IgD-negative memory B cell (primary cell): ENCODE measurements at regions not wholly inside any gene's neighbourhood (a gene's known extent, or its start where the extent isn't known, plus 50 kb on each side); places are given as distances from the start of the nearest gene placed in this dataset.

ENCODE experiments used
- H3K27ac Mint-ChIP-seq, 3 donors: one replicate each; pipeline ENCODE4 v1.8.0; 2020 to 2022; ENCODE audit warnings: mild to moderate bottlenecking in 3 of 3, mixed read lengths in 3 of 3, moderate library complexity in 1 of 3
- H3K27me3 Mint-ChIP-seq: one replicate; pipeline ENCODE4 v1.8.0; 2021; ENCODE audit warnings: mixed read lengths
- H3K36me3 Mint-ChIP-seq: one replicate; pipeline ENCODE4 v1.8.0; 2020; ENCODE audit warnings: mild to moderate bottlenecking, mixed read lengths
- H3K4me1 Mint-ChIP-seq, 3 donors: one replicate each; pipeline ENCODE4 v1.8.0; 2020 to 2022; ENCODE audit warnings: mixed read lengths in 3 of 3, mild to moderate bottlenecking in 1 of 3
- H3K4me3 Mint-ChIP-seq, 4 donors: one replicate each; pipeline ENCODE4 v1.8.0; 2020 to 2022; ENCODE audit warnings: mild to moderate bottlenecking in 4 of 4, mixed read lengths in 4 of 4, moderate library complexity in 3 of 4
- H3K9me3 Mint-ChIP-seq, 3 donors: one replicate each; pipeline ENCODE4 v1.8.0; 2020 to 2021; ENCODE audit warnings: mixed read lengths in 3 of 3, mild to moderate bottlenecking in 1 of 3

GRCh38 chr13:26914148-26914547 is 153.6 kb upstream of the GPR12 start:
- Mint-ChIP-seq H3K9me3 (peaks cover 0 to 4% (median 0%) of the 10 kb centered on the region in 3 donors), H3K4me3 (no peak overlapping the region), H3K27me3 (peaks cover 13% of the 10 kb centered on the region), H3K4me1 (peaks cover 0 to 3% (median 0%) of the 10 kb centered on the region in 3 donors), H3K27ac (no peak overlapping the region), H3K36me3 (no peaks in the 10 kb centered on the region)

- Mint-ChIP-seq H3K9me3 (no peaks in the 10 kb centered on the region), H3K4me3 (no peak overlapping the region), H3K36me3 (no peaks in the 10 kb centered on the region), H3K27me3 (peaks cover 13% of the 10 kb centered on the region), H3K4me1 (peaks cover 0 to 3% (median 0%) of the 10 kb centered on the region in 3 donors), H3K27ac (no peak overlapping the region)
Observed at GRCh38 chr13:26910754-26911465, 150.3 kb upstream of the GPR12 start.

GRCh38 chr13:26909477-26909876 is 148.9 kb upstream of the GPR12 start:
- Mint-ChIP-seq H3K9me3 (no peaks in the 10 kb centered on the region), H3K27me3 (peaks cover 16% of the 10 kb centered on the region), H3K27ac (no peak overlapping the region), H3K4me1 (peaks cover 0 to under 1% (median 0%) of the 10 kb centered on the region in 3 donors), H3K4me3 (no peak overlapping the region), H3K36me3 (no peaks in the 10 kb centered on the region)

GRCh38 chr13:26908126-26908525 is 147.5 kb upstream of the GPR12 start:
- Mint-ChIP-seq H3K27me3 (peaks cover 18% of the 10 kb centered on the region), H3K9me3 (peaks cover 0 to 4% (median 0%) of the 10 kb centered on the region in 3 donors), H3K4me1 (no peaks in the 10 kb centered on the region), H3K4me3 (no peak overlapping the region), H3K27ac (no peak overlapping the region), H3K36me3 (peaks cover 2% of the 10 kb centered on the region)

- peaks cover 0 to 2% (median 0%) of the 10 kb centered on the region in 3 donors for H3K4me1 Mint-ChIP-seq
- no peak overlapping the region for H3K4me3 Mint-ChIP-seq
- no peak overlapping the region for H3K27ac Mint-ChIP-seq
Observed at GRCh38 chr13:26899202-26899601, 138.6 kb upstream of the GPR12 start.

GRCh38 chr13:26897706-26898550 is 137.3 kb upstream of the GPR12 start:
- Mint-ChIP-seq H3K27ac (no peak overlapping the region), H3K36me3 (peaks cover 2% of the 10 kb centered on the region), H3K9me3 (no peaks in the 10 kb centered on the region), H3K4me3 (no peak overlapping the region), H3K27me3 (peaks cover 12% of the 10 kb centered on the region), H3K4me1 (peaks cover 0 to 2% (median 0%) of the 10 kb centered on the region in 3 donors)

More at GRCh38 chr13:26899202-26899601, 138.6 kb upstream of the GPR12 start:
- peaks cover 12% of the 10 kb centered on the region for H3K27me3 Mint-ChIP-seq
- peaks cover 4% of the 10 kb centered on the region for H3K36me3 Mint-ChIP-seq
- H3K9me3 Mint-ChIP-seq: peaks cover 0 to 4% (median 0%) of the 10 kb centered on the region in 3 donors

GRCh38 chr13:26896986-26897668 is 136.5 kb upstream of the GPR12 start:
- Mint-ChIP-seq H3K4me1 (no peaks in the 10 kb centered on the region), H3K4me3 (no peak overlapping the region), H3K27ac (no peak overlapping the region), H3K36me3 (peaks cover 2% of the 10 kb centered on the region), H3K9me3 (no peaks in the 10 kb centered on the region), H3K27me3 (peaks cover 12% of the 10 kb centered on the region)

- peaks cover 14% of the 10 kb centered on the region for H3K27me3 Mint-ChIP-seq
- H3K4me1 Mint-ChIP-seq: no peaks in the 10 kb centered on the region
- H3K36me3 Mint-ChIP-seq: peaks cover 2% of the 10 kb centered on the region
- no peaks in the 10 kb centered on the region for H3K9me3 Mint-ChIP-seq
- no peak overlapping the region for H3K4me3 Mint-ChIP-seq
- H3K27ac Mint-ChIP-seq: no peak overlapping the region
Observed at GRCh38 chr13:26895808-26896466, 135.4 kb upstream of the GPR12 start.

- Mint-ChIP-seq H3K27ac (no peak overlapping the region), H3K4me1 (no peaks in the 10 kb centered on the region), H3K36me3 (peaks cover 2% of the 10 kb centered on the region), H3K9me3 (no peaks in the 10 kb centered on the region), H3K4me3 (no peak overlapping the region), H3K27me3 (peaks cover 14% of the 10 kb centered on the region)
Observed at GRCh38 chr13:26895081-26895807, 134.7 kb upstream of the GPR12 start.

- H3K27ac Mint-ChIP-seq: no peak overlapping the region
- H3K4me1 Mint-ChIP-seq: no peaks in the 10 kb centered on the region
- H3K9me3 Mint-ChIP-seq: peaks cover 0 to 5% (median 0%) of the 10 kb centered on the region in 3 donors
- H3K4me3 Mint-ChIP-seq: no peak overlapping the region
- peaks cover 9% of the 10 kb centered on the region for H3K27me3 Mint-ChIP-seq
- peaks cover 3% of the 10 kb centered on the region for H3K36me3 Mint-ChIP-seq
Observed at GRCh38 chr13:26888632-26889031, 128.0 kb upstream of the GPR12 start.

GRCh38 chr13:26887594-26887993 is 127.0 kb upstream of the GPR12 start:
- Mint-ChIP-seq H3K4me3 (no peak overlapping the region), H3K36me3 (peaks cover 3% of the 10 kb centered on the region), H3K9me3 (peaks cover 0 to 5% (median 0%) of the 10 kb centered on the region in 3 donors), H3K27ac (no peak overlapping the region), H3K4me1 (no peaks in the 10 kb centered on the region), H3K27me3 (peaks cover 9% of the 10 kb centered on the region)

- Mint-ChIP-seq H3K4me1 (no peaks in the 10 kb centered on the region), H3K4me3 (no peak overlapping the region), H3K27ac (no peak overlapping the region), H3K9me3 (peaks cover 0 to 5% (median 0%) of the 10 kb centered on the region in 3 donors), H3K27me3 (peaks cover 8% of the 10 kb centered on the region), H3K36me3 (peaks cover 3% of the 10 kb centered on the region)
Observed at GRCh38 chr13:26883613-26884257, 123.1 kb upstream of the GPR12 start.

GRCh38 chr13:26882731-26883130 is 122.1 kb upstream of the GPR12 start:
- no peak overlapping the region for H3K27ac Mint-ChIP-seq
- no peaks in the 10 kb centered on the region for H3K4me1 Mint-ChIP-seq
- H3K27me3 Mint-ChIP-seq: peaks cover 4% of the 10 kb centered on the region
- H3K36me3 Mint-ChIP-seq: peaks cover 3% of the 10 kb centered on the region
- no peak overlapping the region for H3K4me3 Mint-ChIP-seq
- H3K9me3 Mint-ChIP-seq: peaks cover 0 to 5% (median 0%) of the 10 kb centered on the region in 3 donors

GRCh38 chr13:26881154-26881553 is 120.6 kb upstream of the GPR12 start:
- Mint-ChIP-seq H3K4me3 (no peak overlapping the region), H3K27ac (no peak overlapping the region), H3K4me1 (no peaks in the 10 kb centered on the region), H3K36me3 (peaks cover 4% of the 10 kb centered on the region), H3K9me3 (peaks cover 2 to 7% (median 5%) of the 10 kb centered on the region in 3 donors), H3K27me3 (peaks cover 6% of the 10 kb centered on the region)
